SJSA1 (cell line): ENCODE measurements at regions not wholly inside any gene's neighbourhood (a gene's known extent, or its start where the extent isn't known, plus 50 kb on each side); places are given as distances from the start of the nearest gene placed in this dataset.
"Not testable (repeated sequence)": the region's sequence is repeated elsewhere in the genome, so short reads cannot be mapped to it uniquely, and the experiment has no call there.

Experiments
- DNase-seq, 2 experiments: peaks; one replicate each; pipeline ENCODE4 v3.0.0-alpha.2; 2015 to 2020; ENCODE audit warnings: low spot score in 2 of 2, low read depth in 1 of 2
- H3K27ac ChIP-seq: fragments of 250-450 bp; sonication (Bioruptor Pico); 2 replicates; pipeline ENCODE4 v1.5.1; 2020; ENCODE audit warnings: mild to moderate bottlenecking, moderate library complexity
- H3K27me3 ChIP-seq: fragments of 250-450 bp; sonication (Bioruptor Pico); replicated peaks from 2 replicates; pipeline ENCODE4 v1.5.1; 2020; ENCODE audit warnings: mild to moderate bottlenecking, moderate library complexity
- H3K36me3 ChIP-seq: fragments of 250-450 bp; sonication (Bioruptor Pico); 2 replicates; pipeline ENCODE4 v1.5.1; 2020; ENCODE audit warnings: mild to moderate bottlenecking
- H3K4me1 ChIP-seq: fragments of 250-450 bp; sonication (Bioruptor Pico); replicated peaks from 2 replicates; pipeline ENCODE4 v1.6.1; 2021; ENCODE audit warnings: mild to moderate bottlenecking
- H3K4me3 ChIP-seq: fragments of 250-450 bp; sonication (Bioruptor Pico); 2 replicates; pipeline ENCODE4 v1.5.1; 2020; ENCODE audit warnings: mild to moderate bottlenecking
- H3K9me3 ChIP-seq: fragments of 250-450 bp; sonication (Bioruptor Pico); replicated peaks from 2 replicates; pipeline ENCODE4 v1.5.1; 2020; ENCODE audit warnings: mild to moderate bottlenecking

- no peak overlapping the region for H3K4me3 ChIP-seq
- peaks cover 3% of the 10 kb centered on the region; the same call in 1 of the 2 replicates for H3K36me3 ChIP-seq
- H3K9me3 ChIP-seq: no peaks in the 10 kb centered on the region
- no peak overlapping the region for H3K27ac ChIP-seq
- peaks cover 14% of the 10 kb centered on the region for H3K4me1 ChIP-seq
- peaks cover 54% of the 10 kb centered on the region for H3K27me3 ChIP-seq
- no peak for DNase-seq
Measured at GRCh38 chr17:45580924-45581323, 90.4 kb upstream of the PLEKHM1 start.

- H3K27me3 ChIP-seq: peaks cover 58% of the 10 kb centered on the region
- no peak overlapping the region for H3K4me3 ChIP-seq
- H3K36me3 ChIP-seq: peaks cover 3% of the 10 kb centered on the region; the same call in 1 of the 2 replicates
- peaks cover 17% of the 10 kb centered on the region for H3K4me1 ChIP-seq
- no peak overlapping the region for H3K27ac ChIP-seq
- no peaks in the 10 kb centered on the region for H3K9me3 ChIP-seq
- no peak for DNase-seq
Measured at GRCh38 chr17:45581860-45582259, 91.3 kb upstream of the PLEKHM1 start.

GRCh38 chr17:45584092-45585036 lies 93.8 kb upstream of the PLEKHM1 start:
- H3K36me3 ChIP-seq: peaks cover 3% of the 10 kb centered on the region; the same call in 1 of the 2 replicates
- peak; percentile 64 to 77 for DNase-seq
- H3K27me3 ChIP-seq: peaks cover 45% of the 10 kb centered on the region
- H3K4me1 ChIP-seq: peaks cover 17% of the 10 kb centered on the region
- H3K27ac ChIP-seq: peak overlapping the region; percentile 67
- peak overlapping the region; percentile 56 for H3K4me3 ChIP-seq
- H3K9me3 ChIP-seq: no peaks in the 10 kb centered on the region

GRCh38 chr17:45585037-45585733 lies 94.7 kb upstream of the PLEKHM1 start:
- not testable (repeated sequence) for H3K36me3 ChIP-seq, H3K27ac ChIP-seq
- DNase-seq: peak; percentile 60 to 74

GRCh38 chr17:45585794-45586650 lies 95.5 kb upstream of the PLEKHM1 start:
- not testable (repeated sequence) for DNase-seq

More at GRCh38 chr17:45585037-45585733, 94.7 kb upstream of the PLEKHM1 start:
- not testable (repeated sequence) for H3K9me3 ChIP-seq
- Histone ChIP-seq H3K4me1 (peaks cover 17% of the 10 kb centered on the region), H3K27me3 (peaks cover 39% of the 10 kb centered on the region), H3K4me3 (peak overlapping the region; percentile 56)

GRCh38 chr17:45586651-45586934 lies 96.1 kb upstream of the PLEKHM1 start:
- not testable (repeated sequence) for H3K9me3 ChIP-seq, DNase-seq, H3K27ac ChIP-seq, H3K36me3 ChIP-seq, H3K4me3 ChIP-seq
- peaks cover 39% of the 10 kb centered on the region for H3K27me3 ChIP-seq
- peaks cover 17% of the 10 kb centered on the region for H3K4me1 ChIP-seq

More at GRCh38 chr17:45585794-45586650, 95.5 kb upstream of the PLEKHM1 start:
- not testable (repeated sequence) for H3K9me3 ChIP-seq, H3K4me3 ChIP-seq, H3K27ac ChIP-seq, H3K36me3 ChIP-seq
- Histone ChIP-seq H3K27me3 (peaks cover 39% of the 10 kb centered on the region), H3K4me1 (peaks cover 17% of the 10 kb centered on the region)

- H3K4me3 ChIP-seq, H3K36me3 ChIP-seq, H3K27me3 ChIP-seq, H3K4me1 ChIP-seq, H3K27ac ChIP-seq, H3K9me3 ChIP-seq: not testable (repeated sequence)
- DNase-seq: peak; percentile 25 to 68
Measured at GRCh38 chr17:45592433-45592923, 102.0 kb upstream of the PLEKHM1 start.

- H3K9me3 ChIP-seq, H3K36me3 ChIP-seq, DNase-seq, H3K27me3 ChIP-seq, H3K4me3 ChIP-seq, H3K27ac ChIP-seq, H3K4me1 ChIP-seq: not testable (repeated sequence)
Measured at GRCh38 chr17:45596347-45596746, 105.8 kb upstream of the PLEKHM1 start.

- H3K4me3 ChIP-seq, H3K27ac ChIP-seq, H3K27me3 ChIP-seq, H3K36me3 ChIP-seq, H3K9me3 ChIP-seq, H3K4me1 ChIP-seq, DNase-seq: not testable (repeated sequence)
Measured at GRCh38 chr17:45600052-45601012, 109.8 kb upstream of the PLEKHM1 start.

GRCh38 chr17:45601013-45601412 lies 110.5 kb upstream of the PLEKHM1 start:
- H3K36me3 ChIP-seq, H3K9me3 ChIP-seq, H3K27ac ChIP-seq, DNase-seq, H3K27me3 ChIP-seq, H3K4me3 ChIP-seq, H3K4me1 ChIP-seq: not testable (repeated sequence)

- not testable (repeated sequence) for H3K27me3 ChIP-seq, H3K4me1 ChIP-seq, H3K4me3 ChIP-seq, H3K9me3 ChIP-seq, H3K27ac ChIP-seq, H3K36me3 ChIP-seq, DNase-seq
Measured at GRCh38 chr17:45601605-45602539, 111.4 kb upstream of the PLEKHM1 start.

- not testable (repeated sequence) for H3K27me3 ChIP-seq, H3K27ac ChIP-seq, H3K4me3 ChIP-seq, H3K9me3 ChIP-seq, H3K4me1 ChIP-seq, H3K36me3 ChIP-seq, DNase-seq
Measured at GRCh38 chr17:45605751-45606150, 115.2 kb upstream of the PLEKHM1 start.
